ENCODE measurements at regions not wholly inside any gene's neighbourhood (a gene's known extent, or its start where the extent isn't known, plus 50 kb on each side); places are given as distances from the start of the nearest gene placed in this dataset.

DNA sequence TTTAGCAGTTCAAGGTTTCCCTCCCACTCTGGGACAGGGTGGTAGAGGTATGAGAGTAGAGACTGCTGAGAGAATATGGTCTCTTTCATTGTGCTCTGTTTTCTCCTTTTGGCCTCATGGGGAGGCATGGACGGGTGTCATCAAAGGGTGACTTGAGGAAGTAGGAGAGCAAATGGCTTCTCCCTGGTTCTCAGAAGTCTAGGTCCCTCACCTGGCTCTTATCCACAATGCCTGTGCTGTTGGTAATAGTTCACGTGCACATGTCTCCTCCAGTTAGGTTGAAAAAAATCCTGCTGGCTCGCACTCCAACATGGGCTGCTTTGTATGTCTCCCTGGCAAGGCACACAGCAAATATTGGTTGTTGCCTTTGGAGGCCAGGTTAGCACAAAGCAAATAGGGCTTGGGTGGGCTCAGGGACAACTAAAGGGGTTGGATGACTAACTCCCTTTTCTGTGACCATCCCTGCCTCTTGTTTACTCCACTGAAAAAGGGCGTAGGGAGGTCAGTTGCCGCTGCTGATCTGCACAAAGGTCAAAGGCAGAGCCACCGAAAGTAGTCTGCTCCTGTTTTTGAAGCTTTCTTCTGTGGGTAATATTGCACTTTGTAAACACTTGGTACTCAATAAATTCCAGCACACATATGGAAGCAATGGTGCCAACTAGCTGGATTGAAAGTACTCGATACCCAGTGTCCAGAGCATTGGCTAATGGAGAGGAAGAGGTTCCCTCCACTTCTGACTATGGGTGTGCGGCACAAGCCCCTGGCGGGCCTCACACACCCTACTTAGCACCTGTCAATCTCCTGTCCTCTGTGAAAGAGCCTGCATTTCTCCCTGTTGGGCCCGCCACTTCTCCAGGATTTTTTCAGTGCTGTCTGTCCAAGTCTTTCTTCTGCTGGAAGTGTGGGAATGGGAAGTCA, 121.8 kb downstream of the SLC38A6 start:
- peaks cover 34% of the 10 kb centered on the region for H3K4me1 ChIP-seq (ENCODE audit: control insufficient read depth, insufficient read depth, low read length)
- no peaks in the 10 kb centered on the region for H3K9me3 ChIP-seq (ENCODE audit: control insufficient read depth, low read length)
- H3K27ac ChIP-seq (ENCODE audit: insufficient read depth, low read depth, low read length, poor library complexity, severe bottlenecking) = no peak overlapping the region
- H3K36me3 ChIP-seq (ENCODE audit: control insufficient read depth, insufficient read depth, low read length) = no peaks in the 10 kb centered on the region
- H3K27me3 ChIP-seq (ENCODE audit: control insufficient read depth, insufficient read depth, low read length, poor library complexity, severe bottlenecking) = no peaks in the 10 kb centered on the region
- 84 to 89% methylated on average over 10 of the region's 10 CpGs for WGBS, 2 experiments
- H3K4me3 ChIP-seq (ENCODE audit: insufficient read depth, low read depth, low read length) = no peak overlapping the region

Measured in ectodermal cell (in vitro differentiated cells).